Activated CD4-positive, CD25-positive, alpha-beta regulatory T cell treated with anti-CD3 and anti-CD28 coated beads, Interleukin-2, amount 50 U/mL, for 24 hours (primary cell): ENCODE measurements at regions not wholly inside any gene's neighbourhood (a gene's known extent, or its start where the extent isn't known, plus 50 kb on each side); places are given as distances from the start of the nearest gene placed in this dataset.
"Not testable (repeated sequence)": the region's sequence is repeated elsewhere in the genome, so short reads cannot be mapped to it uniquely, and the experiment has no call there.

ENCODE experiments used
- ATAC-seq, 2 donors: fragments of 150-1000 bp; cut with Tn5 transposase; one replicate each; pipeline ENCODE4 v1.10.0; 2021; ENCODE audit warnings: mild to moderate bottlenecking in 1 of 2, moderate library complexity in 1 of 2

- no peak for ATAC-seq
Observed at GRCh38 chr12:97714107-97714563, 251.5 kb downstream of the RMST start.

- ATAC-seq: no peak
Observed at GRCh38 chr12:97716356-97716755, 253.8 kb downstream of the RMST start.

- not testable (repeated sequence) for ATAC-seq
Observed at GRCh38 chr12:97723801-97724200, 261.2 kb downstream of the RMST start.

GRCh38 chr12:97745406-97746101 lies 282.9 kb downstream of the RMST start:
- no peak for ATAC-seq

GRCh38 chr12:97748298-97748697 lies 285.7 kb downstream of the RMST start:
- ATAC-seq: no peak

GRCh38 chr12:97751704-97752103 lies 289.1 kb downstream of the RMST start:
- ATAC-seq: no peak

GRCh38 chr12:97752129-97752528 lies 289.5 kb downstream of the RMST start:
- no peak for ATAC-seq

- ATAC-seq: no peak
Observed at GRCh38 chr12:97753332-97753731, 290.7 kb downstream of the RMST start.

- ATAC-seq: no peak
Observed at GRCh38 chr12:97754306-97754705, 291.7 kb downstream of the RMST start.

- ATAC-seq: no peak
Observed at GRCh38 chr12:97756066-97756666, 293.6 kb downstream of the RMST start.

GRCh38 chr12:97756741-97757140 lies 294.1 kb downstream of the RMST start:
- ATAC-seq: no peak

- no peak for ATAC-seq
Observed at GRCh38 chr12:97757481-97758193, 295.0 kb downstream of the RMST start.

- ATAC-seq: no peak
Observed at GRCh38 chr12:97758194-97758501, 295.5 kb downstream of the RMST start.

GRCh38 chr12:97758586-97758985 lies 296.0 kb downstream of the RMST start:
- no peak for ATAC-seq

GRCh38 chr12:97760601-97761000 lies 298.0 kb downstream of the RMST start:
- ATAC-seq: no peak

GRCh38 chr12:97763113-97763512 lies 300.5 kb downstream of the RMST start:
- no peak for ATAC-seq

GRCh38 chr12:97764700-97765099 lies 302.1 kb downstream of the RMST start:
- no peak for ATAC-seq

- ATAC-seq: no peak
Observed at GRCh38 chr12:97767347-97767746, 304.7 kb downstream of the RMST start.

GRCh38 chr12:97778111-97778510 lies 315.5 kb downstream of the RMST start:
- ATAC-seq: no peak

GRCh38 chr12:97781342-97781741 lies 318.7 kb downstream of the RMST start:
- ATAC-seq: no peak

- ATAC-seq: no peak
Observed at GRCh38 chr12:97784904-97785303, 322.3 kb downstream of the RMST start.

- ATAC-seq: no peak
Observed at GRCh38 chr12:97790281-97790680, 327.7 kb downstream of the RMST start.

- ATAC-seq: no peak
Observed at GRCh38 chr12:97797473-97797872, 334.9 kb downstream of the RMST start.

- ATAC-seq: no peak
Observed at GRCh38 chr12:97800561-97800960, 338.0 kb downstream of the RMST start.
